ENCODE measurements at regions not wholly inside any gene's neighbourhood (a gene's known extent, or its start where the extent isn't known, plus 50 kb on each side); places are given as distances from the start of the nearest gene placed in this dataset.

DNA sequence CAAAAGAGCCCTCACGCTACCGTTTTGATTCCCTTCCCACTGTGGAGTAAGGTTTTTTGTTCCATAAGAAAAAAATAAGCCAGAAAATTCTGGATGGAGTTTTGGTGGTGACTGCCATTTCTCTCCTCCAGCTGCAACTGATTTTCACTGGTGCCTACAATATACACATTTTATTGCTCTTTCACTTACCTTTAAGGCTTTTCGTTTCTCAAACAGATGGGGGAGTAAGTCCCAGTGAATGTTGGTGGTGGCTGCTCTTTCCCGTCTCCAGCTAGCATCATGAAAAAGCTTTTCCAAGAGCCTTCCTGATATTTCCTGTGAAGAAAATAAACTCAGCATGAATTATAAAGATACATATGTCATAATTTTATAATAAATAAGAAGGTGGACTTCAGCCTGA lies 932.5 kb upstream of the PIK3C3 start:
- Histone ChIP-seq H3K27ac (no peak overlapping the region), H3K4me3 (no peak overlapping the region), H3K9me3 (peaks cover 0 to 9% of the 10 kb centered on the region in 2 donors), H3K36me3 (no peaks in the 10 kb centered on the region), H3K27me3 (no peaks in the 10 kb centered on the region), H3K4me1 (no peaks in the 10 kb centered on the region)
- no peak for DNase-seq (ENCODE audit: low spot score in 2 of 2)
- TF ChIP-seq POLR2AphosphoS5 (IDR thresholded peaks at IDR 0.05) (no peak), POLR2A (IDR thresholded peaks at IDR 0.05) (no peak)
- TF ChIP-seq, protein P1, sequence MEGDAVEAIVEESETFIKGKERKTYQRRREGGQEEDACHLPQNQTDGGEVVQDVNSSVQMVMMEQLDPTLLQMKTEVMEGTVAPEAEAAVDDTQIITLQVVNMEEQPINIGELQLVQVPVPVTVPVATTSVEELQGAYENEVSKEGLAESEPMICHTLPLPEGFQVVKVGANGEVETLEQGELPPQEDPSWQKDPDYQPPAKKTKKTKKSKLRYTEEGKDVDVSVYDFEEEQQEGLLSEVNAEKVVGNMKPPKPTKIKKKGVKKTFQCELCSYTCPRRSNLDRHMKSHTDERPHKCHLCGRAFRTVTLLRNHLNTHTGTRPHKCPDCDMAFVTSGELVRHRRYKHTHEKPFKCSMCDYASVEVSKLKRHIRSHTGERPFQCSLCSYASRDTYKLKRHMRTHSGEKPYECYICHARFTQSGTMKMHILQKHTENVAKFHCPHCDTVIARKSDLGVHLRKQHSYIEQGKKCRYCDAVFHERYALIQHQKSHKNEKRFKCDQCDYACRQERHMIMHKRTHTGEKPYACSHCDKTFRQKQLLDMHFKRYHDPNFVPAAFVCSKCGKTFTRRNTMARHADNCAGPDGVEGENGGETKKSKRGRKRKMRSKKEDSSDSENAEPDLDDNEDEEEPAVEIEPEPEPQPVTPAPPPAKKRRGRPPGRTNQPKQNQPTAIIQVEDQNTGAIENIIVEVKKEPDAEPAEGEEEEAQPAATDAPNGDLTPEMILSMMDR (IDR thresholded peaks at IDR 0.05), result no peak
- intact Hi-C loops (cut with DNase I; ENCODE audit: low total_unique reads), result no loop called here

DNA sequence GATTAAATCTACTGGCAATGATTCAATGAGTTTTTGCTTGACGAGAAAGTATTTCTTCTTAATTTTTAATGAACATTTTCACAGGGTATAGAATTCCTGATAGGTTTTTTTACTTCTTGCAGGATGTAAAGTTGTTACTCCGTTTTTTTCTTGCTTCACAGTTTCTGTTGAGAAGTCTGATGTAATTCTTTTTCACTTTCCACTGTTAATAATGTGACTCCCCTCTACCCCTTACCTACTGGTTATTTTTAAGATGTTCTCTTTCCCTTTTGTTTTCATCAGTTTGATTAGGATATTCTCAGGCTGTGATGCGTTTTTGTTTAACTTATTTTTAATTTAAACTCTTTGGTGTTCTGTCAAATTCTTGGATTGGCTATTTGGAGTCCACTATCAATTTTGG lies 933.9 kb upstream of the PIK3C3 start:
- no peak overlapping the region for H3K4me3 ChIP-seq
- H3K4me1 ChIP-seq, result no peaks in the 10 kb centered on the region
- DNase-seq (ENCODE audit: low spot score in 2 of 2), result no peak
- H3K27me3 ChIP-seq, result no peaks in the 10 kb centered on the region
- peaks cover 0 to 9% of the 10 kb centered on the region in 2 donors for H3K9me3 ChIP-seq
- TF ChIP-seq POLR2A (IDR thresholded peaks at IDR 0.05), result no peak
- TF ChIP-seq POLR2AphosphoS5 (IDR thresholded peaks at IDR 0.05), result no peak
- TF ChIP-seq, protein P1 (IDR thresholded peaks at IDR 0.05), result no peak
- intact Hi-C loops (cut with DNase I; ENCODE audit: low total_unique reads), result no loop called here
- no peak overlapping the region for H3K27ac ChIP-seq
- no peaks in the 10 kb centered on the region for H3K36me3 ChIP-seq

DNA sequence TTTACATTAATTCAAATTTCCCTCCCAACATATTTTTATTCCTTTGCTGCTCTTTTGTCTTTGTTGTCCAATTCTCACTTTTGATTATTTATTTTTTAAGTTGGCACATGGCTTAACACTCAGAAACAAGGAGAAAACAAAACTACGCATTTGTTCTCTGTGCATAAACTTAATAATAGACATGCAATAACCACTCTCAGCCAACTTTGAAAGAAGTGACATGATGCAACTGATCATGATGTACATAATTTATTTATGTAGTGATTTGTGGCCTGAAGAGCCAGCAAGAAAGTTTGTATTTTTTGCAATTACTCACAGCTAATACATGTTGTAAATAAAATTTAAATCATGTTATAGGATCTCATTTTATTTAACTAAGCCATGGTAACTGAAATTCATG lies 942.8 kb upstream of the PIK3C3 start:
- no peak for DNase-seq (ENCODE audit: low spot score in 2 of 2)
- no peaks in the 10 kb centered on the region for H3K4me1 ChIP-seq
- TF ChIP-seq, protein P1 (IDR thresholded peaks at IDR 0.05), result no peak
- TF ChIP-seq POLR2AphosphoS5 (IDR thresholded peaks at IDR 0.05), result no peak
- TF ChIP-seq POLR2A (IDR thresholded peaks at IDR 0.05), result no peak
- H3K27ac ChIP-seq, result no peak overlapping the region
- intact Hi-C loops (cut with DNase I; ENCODE audit: low total_unique reads), result no loop called here
- H3K27me3 ChIP-seq, result no peaks in the 10 kb centered on the region
- H3K9me3 ChIP-seq, result no peaks in the 10 kb centered on the region
- no peak overlapping the region for H3K4me3 ChIP-seq
- H3K36me3 ChIP-seq, result no peaks in the 10 kb centered on the region

DNA sequence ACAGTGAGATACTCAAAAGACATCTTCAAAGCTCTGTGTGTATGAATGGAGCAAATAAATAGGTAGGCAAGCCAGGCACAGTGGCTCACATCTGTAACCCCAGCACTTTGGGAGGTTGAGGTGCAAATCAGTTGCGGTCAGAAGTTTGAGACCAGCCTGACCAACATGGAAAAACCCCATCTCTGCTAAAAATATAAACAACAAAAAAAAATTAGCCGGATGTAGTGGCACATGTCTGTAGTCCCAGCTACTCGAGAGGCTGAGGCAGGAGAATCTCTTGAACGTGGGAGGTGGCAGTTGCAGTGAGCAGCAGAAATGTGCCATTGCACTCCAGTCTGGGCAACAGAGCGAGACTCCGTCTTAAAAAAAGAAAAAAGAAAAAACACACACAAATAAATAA lies 945.1 kb upstream of the PIK3C3 start:
- Histone ChIP-seq H3K27ac (no peak overlapping the region), H3K4me3 (no peak overlapping the region), H3K36me3 (no peaks in the 10 kb centered on the region), H3K9me3 (no peaks in the 10 kb centered on the region), H3K4me1 (no peaks in the 10 kb centered on the region), H3K27me3 (no peaks in the 10 kb centered on the region)
- no peak for DNase-seq (ENCODE audit: low spot score in 2 of 2)
- intact Hi-C loops (cut with DNase I; ENCODE audit: low total_unique reads), result no loop called here
- no peak for TF ChIP-seq POLR2AphosphoS5 (IDR thresholded peaks at IDR 0.05)
- TF ChIP-seq POLR2A (IDR thresholded peaks at IDR 0.05), result no peak
- TF ChIP-seq, protein P1 (IDR thresholded peaks at IDR 0.05), result no peak

DNA sequence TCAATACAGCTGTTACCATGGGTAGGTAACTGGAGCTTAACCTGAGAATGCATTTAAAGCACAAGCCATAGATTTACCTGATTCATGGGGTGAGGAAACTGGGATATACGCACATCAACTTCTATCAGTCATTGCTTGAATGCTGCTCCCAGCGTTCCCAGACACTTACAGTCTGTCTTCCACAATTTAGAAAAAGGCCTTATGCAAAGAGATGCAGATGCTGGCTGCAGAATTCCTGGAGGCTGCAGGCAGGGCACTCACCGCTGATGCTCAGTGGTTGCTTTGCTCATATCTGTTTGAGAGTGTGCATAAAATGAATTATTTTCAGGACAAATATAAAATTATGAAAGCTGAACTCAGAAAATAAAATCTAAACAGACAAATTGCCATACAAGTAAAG lies 950.7 kb upstream of the PIK3C3 start:
- intact Hi-C loops (cut with DNase I; ENCODE audit: low total_unique reads), result no loop called here
- H3K27me3 ChIP-seq, result no peaks in the 10 kb centered on the region
- no peaks in the 10 kb centered on the region for H3K36me3 ChIP-seq
- no peak overlapping the region for H3K27ac ChIP-seq
- no peak overlapping the region for H3K4me3 ChIP-seq
- no peak for DNase-seq (ENCODE audit: low spot score in 2 of 2)
- TF ChIP-seq POLR2A (IDR thresholded peaks at IDR 0.05), result no peak
- no peak for TF ChIP-seq POLR2AphosphoS5 (IDR thresholded peaks at IDR 0.05)
- TF ChIP-seq, protein P1 (IDR thresholded peaks at IDR 0.05), result no peak
- H3K9me3 ChIP-seq, result no peaks in the 10 kb centered on the region
- H3K4me1 ChIP-seq, result no peaks in the 10 kb centered on the region
